COLO668 (cell line): ENCODE measurements at regions not wholly inside any gene's neighbourhood (a gene's known extent, or its start where the extent isn't known, plus 50 kb on each side); places are given as distances from the start of the nearest gene placed in this dataset.
"Not testable (repeated sequence)": the region's sequence is repeated elsewhere in the genome, so short reads cannot be mapped to it uniquely, and the experiment has no call there.

Experiments used
- DNase-seq: peaks from one replicate; lab custom pipeline; 2025; ENCODE audit not compliant: unreplicated experiment; lab: John Stamatoyannopoulos, UW

DNA sequence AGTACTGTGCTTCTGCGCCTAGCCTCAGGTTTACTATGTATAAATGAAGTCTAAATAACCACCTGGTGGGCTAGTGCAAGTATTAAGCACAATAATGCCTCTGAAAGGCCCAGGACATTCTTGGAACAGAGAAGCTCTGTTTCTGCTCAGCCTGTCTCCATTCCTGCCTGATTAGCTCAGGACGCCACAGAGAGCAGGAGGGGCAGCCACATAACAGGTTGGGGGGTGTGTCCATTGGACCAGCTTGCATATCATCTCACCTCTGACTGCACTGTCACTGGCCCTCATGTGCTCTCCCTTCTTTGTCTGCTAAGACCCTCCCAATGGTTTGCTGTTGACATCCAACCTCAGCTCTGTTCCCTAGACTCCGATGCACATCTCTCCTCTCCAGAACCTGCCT is 52.8 kb upstream of the IKZF1 start:
- no peak for DNase-seq

DNA sequence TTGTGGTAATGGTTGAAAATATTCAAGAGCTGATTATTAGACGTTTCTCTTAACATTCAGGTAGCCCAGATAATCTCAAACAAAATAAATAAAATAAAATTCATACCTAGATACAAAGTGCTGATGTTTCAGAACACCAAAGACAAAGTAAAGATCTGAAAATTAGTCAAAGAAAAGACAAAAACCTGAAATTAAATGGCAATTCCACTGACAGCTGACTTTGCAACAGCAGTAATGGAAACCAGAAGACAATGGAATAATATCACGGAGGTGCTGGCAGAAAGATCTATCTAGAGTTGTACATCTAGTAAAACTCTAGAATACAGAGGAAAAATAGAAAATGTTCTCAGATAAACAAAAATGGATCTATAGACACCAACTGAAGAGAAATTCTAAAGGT is 58.0 kb upstream of the IKZF1 start:
- DNase-seq, result no peak

DNA sequence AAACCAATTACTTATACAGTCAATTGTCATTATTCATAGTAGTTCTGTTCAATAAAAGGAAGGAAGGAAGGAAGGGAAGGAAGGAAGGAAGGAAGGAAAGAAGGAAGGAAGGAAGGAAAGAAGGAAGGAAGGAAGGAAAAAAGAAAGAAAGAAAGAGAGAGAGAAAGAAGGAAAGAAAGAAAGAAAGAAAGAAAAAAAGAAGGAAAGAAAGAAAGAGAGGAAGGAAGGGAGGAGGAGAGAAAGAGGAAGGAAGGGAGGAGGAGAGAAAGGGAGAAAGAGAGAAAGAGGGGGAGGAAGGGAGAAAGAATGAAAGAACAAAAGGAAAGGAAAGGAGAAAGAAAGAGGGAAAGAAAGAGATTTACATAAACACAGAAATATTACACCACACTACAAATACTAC is 62.4 kb upstream of the IKZF1 start:
- not testable (repeated sequence) for DNase-seq

DNA sequence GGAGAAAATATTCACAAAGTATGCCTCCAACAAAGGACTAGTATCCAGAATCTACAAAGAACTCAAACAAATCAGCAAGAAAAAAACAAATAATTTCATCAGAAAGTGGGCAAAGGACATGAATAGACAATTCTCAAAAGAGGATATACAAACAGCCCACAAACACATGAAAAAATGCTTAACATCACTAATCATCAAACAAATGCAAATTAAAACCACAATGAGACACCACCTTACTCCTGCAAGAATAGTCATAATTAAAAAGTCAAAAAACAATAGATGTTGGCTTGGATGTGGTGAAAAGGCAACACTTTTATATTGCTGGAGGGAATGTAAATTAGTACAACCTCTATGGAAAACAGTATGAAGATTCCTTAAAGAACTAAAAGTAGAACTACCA is 63.8 kb upstream of the IKZF1 start:
- DNase-seq, result not testable (repeated sequence)

DNA sequence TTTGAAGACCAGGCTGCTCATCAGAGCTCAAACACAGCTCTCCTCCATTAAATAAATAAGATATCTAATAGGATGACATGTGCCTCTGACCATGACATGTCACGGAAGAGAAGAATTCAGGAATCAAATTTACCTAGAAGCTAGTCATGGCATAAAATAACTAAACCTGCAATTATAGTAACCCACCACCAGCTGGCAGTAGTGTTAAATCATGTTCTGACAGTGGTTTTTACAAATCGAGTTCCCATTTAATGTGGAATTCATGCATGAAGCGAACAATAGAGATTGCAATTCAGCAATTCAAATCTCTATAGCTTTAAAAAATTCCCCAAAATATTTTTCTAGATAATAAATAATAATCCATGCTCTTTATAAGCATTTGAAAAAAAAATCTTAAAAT is 74.6 kb upstream of the IKZF1 start:
- no peak for DNase-seq

DNA sequence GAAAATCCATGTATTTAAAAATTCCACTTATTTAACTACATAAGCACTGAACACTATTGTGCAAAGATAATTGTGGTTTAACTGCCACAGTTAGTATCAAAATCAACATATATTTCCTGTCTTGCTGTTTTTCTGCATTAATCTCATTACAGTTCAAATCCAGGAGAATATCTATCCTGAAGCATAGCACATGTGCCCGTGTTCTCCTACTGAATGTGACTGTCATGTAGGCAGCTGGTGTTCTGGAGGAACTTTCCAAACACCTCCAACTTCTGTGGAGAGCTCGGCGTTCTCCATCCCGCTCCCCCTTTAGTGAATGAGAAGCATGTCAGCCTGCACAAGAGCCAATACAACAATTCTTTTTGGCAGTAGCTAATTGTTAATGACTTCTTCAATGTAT is 76.4 kb upstream of the IKZF1 start:
- no peak for DNase-seq

DNA sequence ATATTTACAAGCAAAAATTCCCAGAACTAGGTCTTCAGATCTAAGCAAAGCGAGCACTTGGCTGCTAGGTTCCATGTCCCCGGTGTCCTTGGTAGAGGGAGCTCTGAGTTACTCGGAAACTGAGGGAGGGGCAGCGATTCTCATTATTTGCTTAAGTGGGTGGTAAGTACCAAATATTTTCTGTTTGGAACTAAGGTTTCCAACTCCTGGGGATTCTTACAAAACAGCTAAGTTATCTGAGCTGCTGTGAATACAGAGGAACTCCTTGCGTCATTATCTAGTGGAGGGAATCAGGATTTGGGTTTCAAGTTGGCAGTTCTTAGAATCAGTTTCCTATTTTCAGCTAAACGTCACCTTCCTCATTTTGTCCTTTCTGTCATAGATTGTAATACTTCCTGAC is 76.8 kb upstream of the IKZF1 start:
- DNase-seq, result no peak

DNA sequence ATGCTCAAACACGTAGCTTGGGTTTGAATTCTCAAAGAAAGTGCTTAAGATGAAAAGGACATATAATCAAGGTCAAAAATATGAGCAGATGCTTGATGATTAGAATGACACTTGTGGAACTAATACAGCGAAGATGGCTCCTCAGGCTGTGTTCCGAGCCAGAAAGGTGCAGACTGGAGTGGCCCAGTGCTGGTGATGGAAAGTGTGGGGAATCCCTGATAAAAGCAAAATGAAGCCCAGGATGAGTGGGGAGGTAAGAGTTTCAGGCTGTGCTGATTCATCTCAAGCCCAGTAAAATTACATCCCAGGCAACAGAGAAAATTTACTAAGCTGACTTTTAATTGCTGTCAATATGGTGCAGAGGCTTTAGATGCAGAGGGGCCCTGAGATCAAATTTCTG is 77.8 kb upstream of the IKZF1 start:
- no peak for DNase-seq

DNA sequence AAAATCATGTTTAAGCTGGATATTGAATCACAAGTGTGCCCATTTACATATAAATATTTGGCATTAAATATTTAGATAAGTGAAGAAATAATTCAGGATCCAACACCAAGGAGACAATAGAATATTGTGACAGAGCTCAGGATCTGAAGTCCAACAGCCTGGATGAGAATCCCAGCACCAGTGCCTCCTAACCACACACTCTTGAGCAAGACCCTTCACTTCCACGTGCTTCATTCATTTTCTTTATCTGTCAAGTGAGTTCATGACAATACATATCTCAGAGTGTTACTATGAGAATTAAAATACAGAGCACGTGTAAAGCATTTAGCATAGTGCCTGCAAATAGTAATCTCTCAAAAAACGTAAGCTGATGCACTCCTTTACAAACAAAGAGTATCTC is 78.4 kb upstream of the IKZF1 start:
- no peak for DNase-seq

DNA sequence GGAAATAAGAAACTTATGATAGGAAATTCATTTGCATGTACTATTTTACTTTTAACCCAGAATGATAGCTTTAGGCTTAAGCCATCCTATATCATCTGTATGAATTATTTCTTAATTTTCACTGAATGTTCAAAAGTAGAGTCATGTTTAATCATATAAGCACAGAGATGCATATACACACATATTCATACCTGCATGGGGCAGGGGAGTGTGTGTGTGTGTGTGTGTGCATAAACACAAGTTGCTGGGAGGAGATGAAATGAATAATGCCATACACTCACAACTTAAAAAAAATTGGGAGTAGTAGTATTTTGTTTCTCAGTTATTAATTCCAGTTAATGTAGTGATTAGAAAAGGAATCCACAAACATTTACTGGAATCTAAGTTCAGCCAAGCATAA is 83.1 kb upstream of the IKZF1 start:
- DNase-seq, result no peak

DNA sequence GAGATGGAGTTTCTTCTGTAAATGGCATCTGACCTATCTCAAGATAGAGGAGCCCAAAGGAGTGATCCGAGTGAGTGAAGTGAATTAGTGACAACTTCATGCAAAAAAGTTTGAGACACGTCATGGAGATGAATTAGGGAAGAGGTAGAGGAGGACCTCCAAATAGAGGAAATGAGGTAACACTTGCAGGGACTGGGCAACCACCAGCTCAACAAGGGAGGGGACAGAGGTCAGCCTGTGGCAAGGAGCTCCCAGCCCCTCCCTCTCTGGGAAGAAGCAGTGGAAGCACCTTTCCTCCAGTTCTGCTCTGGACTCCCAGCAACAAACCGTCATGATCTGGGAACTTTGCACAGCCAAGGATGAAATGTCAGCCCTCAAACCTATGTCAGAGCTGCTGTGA is 83.5 kb upstream of the IKZF1 start:
- DNase-seq, result no peak

DNA sequence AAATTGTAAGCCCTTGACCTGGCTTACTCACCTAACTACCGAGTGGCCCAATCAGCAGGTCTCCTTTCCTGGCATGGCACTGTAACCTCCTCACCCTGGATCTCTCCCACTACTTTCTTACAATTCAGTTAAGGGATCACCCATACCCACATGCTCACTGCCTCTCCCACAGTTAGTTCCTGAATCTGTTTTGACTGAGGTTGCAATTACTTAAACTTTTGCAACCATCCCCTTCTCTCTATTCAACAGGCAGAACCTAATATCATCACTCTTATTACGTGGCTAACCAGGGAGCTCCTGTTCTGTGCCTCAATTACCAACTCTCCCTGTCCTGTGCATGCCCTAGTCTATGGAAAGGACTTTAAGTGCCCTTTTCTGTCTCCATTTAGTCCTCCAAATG is 84.2 kb upstream of the IKZF1 start:
- DNase-seq, result no peak

DNA sequence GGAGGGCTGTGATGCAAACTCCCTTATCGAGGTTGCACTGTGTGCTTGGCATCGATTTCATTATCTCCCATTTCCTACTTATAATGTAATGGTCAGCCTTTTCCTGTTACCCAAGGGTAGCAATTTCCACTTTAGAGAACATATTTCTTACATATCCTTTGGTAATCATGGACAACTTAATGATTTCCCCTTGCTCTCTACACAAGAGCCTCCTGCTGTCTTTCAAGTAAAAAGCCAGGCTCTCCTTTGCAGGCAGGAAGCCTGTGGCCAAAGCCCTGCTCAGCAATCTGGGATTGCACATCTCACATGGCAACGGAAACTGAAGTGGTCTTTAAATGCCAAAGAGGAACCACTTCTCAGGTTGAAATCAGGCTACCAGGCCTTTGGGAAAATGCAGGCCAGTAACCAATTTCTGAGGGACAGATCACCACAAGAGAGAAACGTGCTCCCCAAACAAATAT is 86.7 kb upstream of the IKZF1 start:
- no peak for DNase-seq

DNA sequence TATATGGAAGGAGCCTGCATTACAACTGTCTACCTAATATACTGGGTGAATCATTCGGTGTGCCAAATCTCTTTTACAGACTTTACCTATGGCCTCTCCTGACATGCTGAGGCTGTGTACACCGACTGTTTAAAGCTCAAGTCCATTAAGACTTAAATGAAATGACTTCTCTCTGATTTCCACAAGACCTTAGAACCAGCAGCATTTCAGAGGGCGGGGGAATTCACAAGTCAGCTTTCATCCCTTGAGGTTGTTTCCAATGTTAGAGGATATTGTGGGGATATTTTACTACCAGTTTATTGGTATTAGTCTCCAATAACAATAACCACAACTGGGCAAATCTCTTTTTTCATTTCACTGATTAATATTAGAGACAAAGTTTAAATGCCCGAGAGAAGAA is 87.1 kb upstream of the IKZF1 start:
- no peak for DNase-seq

DNA sequence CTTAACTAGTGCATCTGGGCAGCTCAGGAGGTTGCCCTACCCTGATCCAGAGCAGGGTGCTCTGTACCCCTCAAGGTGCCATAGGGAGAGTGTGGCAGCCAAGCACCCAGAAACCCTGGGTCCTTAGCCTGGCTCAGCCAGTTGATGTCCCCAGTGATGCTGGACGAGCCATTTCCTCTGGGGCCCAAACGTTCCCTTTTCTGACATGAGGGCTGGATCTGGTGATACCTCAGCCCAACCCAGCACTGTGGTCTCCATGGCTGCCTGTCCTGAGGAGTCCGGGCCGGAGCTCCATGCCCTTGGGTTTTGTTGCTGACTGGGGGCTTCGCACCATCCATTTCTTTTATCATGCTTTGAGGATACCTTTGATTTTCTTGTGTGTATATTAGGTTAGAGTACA is 87.9 kb upstream of the IKZF1 start:
- DNase-seq, result no peak

DNA sequence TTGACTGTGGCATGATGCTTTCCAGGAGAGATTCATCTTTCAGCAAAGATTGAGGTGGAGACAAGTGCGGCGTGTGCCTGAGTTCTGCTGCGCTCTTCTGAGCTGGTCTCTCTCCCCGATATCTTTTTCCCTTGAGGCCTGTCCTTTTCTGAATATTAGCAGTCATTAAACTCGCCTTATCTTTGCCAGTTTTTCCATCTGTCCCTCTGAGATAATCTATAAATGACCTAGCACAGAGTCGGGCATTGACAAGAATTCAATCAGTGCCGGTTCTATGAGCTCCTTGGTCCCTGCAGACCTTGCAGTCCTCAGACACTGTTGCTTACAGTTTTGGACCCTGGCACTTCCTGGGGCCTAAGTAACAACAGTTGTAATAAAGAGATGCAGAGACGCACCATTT is 89.7 kb upstream of the IKZF1 start:
- no peak for DNase-seq

DNA sequence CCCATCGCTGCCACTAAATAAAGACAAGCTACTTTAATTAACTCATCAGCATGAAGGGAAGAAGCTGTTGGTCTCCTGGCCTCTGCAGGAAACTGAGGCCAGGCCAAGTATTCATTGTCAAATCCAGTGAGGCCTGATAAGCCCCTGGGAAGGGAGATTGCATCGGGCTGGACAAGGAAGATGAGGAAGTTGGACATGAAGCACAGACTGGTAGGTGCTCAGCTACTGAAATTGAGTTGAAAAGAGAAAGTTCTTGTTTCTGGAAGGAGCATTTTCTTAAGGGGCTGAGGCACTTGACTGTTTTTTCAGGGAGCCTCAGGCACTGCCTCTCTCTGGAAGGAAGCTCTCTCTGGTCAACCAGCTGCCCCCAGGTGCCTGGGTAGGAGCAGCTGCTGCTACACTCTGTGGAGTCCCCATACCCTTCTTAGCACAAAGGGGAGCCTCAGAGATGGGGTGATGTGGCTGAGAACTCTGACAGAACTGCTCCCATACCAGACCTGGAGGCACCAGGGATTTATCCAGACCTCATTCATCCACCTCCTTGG is 90.3 kb upstream of the IKZF1 start:
- no peak for DNase-seq

DNA sequence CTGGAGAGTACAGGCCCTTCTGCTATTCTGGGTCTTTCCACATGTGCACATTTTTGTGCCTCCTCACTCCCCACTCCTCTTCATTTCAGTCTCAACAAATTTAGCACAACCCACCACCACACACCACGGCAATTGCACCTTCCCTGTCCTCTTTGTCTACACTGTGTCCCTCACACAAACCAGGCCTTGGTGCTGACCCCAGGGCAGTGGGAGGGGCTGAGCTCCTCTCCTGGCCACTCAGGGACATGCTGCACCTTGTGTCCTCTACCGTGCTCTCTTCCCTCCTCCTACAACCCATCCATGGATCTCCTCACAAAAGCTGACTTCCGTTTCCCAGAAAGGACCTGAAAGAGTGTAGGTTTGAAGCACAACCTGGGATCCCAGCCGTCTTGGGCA is 90.9 kb upstream of the IKZF1 start:
- DNase-seq, result no peak

DNA sequence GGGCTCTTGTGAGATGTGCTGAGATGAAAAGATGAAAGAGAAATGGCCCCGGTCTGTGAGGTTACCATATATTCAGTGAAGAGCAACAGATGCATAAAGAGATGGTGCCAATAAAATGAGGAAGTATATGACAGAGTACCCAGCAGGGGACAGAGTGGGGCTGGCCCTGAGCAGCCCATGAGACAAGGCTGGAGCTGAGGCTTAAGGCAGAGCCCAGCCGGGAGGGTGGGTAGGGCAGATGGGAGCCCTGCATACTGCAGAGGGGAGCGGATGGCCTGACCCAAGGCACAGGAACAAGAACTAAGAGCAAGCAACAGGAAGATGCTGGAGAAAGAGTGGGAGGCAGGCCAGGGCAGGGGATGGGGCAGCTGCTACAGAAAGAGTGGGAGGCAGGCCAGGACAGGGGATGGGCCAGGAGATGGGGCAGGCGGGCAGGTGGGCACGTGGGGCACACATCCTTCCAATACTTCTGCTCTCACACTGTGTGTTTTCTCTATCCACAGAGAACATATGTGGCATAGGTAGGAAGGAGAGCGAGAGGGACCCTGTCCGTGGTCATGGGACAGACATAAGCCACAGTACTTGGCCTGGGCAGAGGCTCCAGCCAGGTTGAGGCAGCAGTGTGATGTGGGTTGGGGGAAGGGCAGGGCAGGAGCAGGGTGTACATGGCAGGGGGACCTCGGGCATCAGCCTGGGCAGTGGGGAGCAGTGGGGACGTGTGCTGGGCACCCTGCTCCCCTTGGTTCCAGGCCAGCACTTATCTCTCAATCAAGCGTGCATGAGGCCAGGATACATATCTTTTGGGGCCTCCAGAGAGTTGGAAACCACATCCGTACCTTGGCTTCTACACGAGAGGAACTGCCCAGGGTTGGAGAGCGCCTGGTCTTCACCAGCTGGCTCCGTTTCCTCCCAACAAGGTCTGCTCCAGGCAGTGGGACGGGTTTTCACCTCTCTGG is 91.6 kb upstream of the IKZF1 start:
- DNase-seq, result no peak

DNA sequence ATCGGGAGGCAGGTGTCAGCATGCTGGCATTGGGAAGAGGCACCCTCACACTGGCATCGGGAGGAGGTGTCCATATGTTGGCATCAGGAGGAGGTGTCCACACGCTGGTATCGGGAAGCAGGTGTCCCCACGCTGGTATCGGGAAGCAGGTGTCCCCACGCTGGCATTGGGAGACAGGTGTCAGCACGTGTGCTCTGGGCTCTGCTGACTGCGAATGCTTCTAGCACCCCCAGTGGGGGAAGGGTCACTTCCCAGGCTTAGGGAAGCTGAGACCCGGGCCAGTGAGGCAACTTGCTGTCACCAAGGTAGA is 92.5 kb upstream of the IKZF1 start:
- DNase-seq, result peak; percentile 29

DNA sequence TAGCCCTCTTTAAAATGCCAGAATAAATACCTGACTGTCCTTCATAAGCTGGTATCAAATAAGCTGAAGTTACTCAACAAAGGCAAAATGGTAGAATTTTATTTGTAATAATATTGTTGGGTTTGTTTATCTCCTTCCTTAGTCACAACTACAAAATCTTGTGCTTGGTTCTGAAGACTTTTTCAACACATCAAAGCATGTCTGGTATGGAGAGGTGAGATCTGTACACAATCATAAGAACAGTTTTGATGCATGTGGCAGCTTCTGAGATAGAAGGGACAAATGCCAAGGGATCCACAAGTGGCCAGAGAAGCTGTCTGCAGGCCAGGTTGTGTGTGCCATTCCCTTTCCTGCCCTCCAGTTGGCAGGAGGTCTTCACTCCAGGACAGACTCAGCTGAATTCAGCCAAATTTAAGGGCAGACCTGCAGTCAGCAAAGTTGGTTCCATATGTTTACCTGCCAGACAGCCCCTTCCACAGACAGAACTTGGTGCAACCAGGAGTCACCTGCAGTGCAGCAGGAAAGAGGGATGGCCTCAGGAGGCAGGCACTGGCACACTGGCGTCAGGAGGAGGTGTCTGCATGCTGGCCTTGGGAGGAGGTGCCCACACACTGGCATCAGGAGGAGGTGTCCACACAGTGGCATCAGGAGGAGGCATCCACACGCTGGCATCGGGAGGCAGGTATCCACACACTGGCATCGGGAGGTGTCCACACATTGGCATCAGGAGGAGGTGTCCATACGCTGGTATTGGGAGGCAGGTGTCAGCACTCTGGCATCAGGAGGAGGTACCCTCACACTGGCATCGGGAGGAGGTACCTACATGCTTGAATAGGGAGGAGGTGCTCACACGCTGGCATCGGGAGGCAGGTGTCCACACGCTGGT is 93.1 kb upstream of the IKZF1 start:
- DNase-seq, result no peak

DNA sequence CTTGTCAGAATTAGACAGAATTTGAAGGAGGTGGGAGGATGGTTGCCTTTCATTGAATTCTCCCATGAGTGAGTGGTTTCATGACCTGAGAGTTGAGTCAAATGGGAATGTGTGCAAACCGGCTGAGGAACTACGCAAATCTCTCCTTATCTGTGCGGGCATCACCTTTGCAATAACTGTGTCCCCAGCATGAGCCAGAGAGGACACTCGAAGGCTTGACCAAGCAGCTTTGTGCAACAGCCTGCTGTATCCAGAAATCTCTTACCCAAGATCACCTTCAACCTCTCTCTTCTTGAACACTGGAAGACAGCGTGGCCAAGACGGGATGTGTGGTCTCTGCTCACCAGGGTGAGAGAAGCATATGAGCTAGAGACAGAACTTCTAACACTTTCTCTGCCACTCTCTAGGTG is 93.8 kb upstream of the IKZF1 start:
- no peak for DNase-seq
